IMR-90 (cell line): ENCODE measurements at regions not wholly inside any gene's neighbourhood (a gene's known extent, or its start where the extent isn't known, plus 50 kb on each side); places are given as distances from the start of the nearest gene placed in this dataset.
A peak's percentile ranks its signal among the peaks of the same experiment; 100 is the strongest.

Experiments
- ATAC-seq: fragments of 200-7000 bp; cut with Tn5 transposase; 2 replicates; pipeline ENCODE4 v1.9.1; 2020; ENCODE audit warnings: low read depth, mild to moderate bottlenecking, moderate library complexity
- BruUV-seq: library from RNA; stranded (reverse); fragments of 400-500 nt; replicated peaks from 2 replicates; lab custom pipeline; 2021; lab: Mats Ljungman, UMichigan
- CTCF ChIA-PET: fragments of 300-600 bp; formaldehyde crosslinking; extraction: SDS; loops from one replicate; lab custom pipeline; 2021; ENCODE audit warnings: antibody characterized with exemption; lab: Yijun Ruan, JAX
- POLR2A ChIA-PET: fragments of 300-600 bp; sonication (Branson Sonifier 250); formaldehyde crosslinking; loops from one replicate; lab custom pipeline; 2022; ENCODE audit warnings: antibody characterized with exemption; ENCODE audit not compliant: unreplicated experiment; lab: Charles Lee
- DNase-seq: peaks from one replicate; pipeline ENCODE4 v3.0.0; 2013
- H2AFZ ChIP-seq: replicated peaks from 2 replicates; pipeline ENCODE3; 2013; ENCODE audit warnings: low read length, mild to moderate bottlenecking; ENCODE audit not compliant: poor library complexity
- H2AK5ac ChIP-seq: 2 replicates; pipeline ENCODE4 v1.6.1; 2013; ENCODE audit warnings: low read depth, low read length, inconsistent platforms
- H2AK9ac ChIP-seq: replicated peaks from 2 replicates; pipeline ENCODE3; 2013; ENCODE audit warnings: mild to moderate bottlenecking, low read depth, low read length, moderate library complexity; ENCODE audit not compliant: poor library complexity
- H2BK120ac ChIP-seq: 2 replicates; pipeline ENCODE4 v1.6.1; 2013; ENCODE audit warnings: low read depth, low read length, inconsistent platforms
- H2BK15ac ChIP-seq: 3 replicates; pipeline ENCODE4 v1.6.1; 2013; ENCODE audit warnings: low read depth, low read length, inconsistent platforms
- H2BK20ac ChIP-seq: 2 replicates; pipeline ENCODE4 v1.6.1; 2013; ENCODE audit warnings: low read depth, mild to moderate bottlenecking, inconsistent platforms, low read length, moderate library complexity
- H2BK5ac ChIP-seq: 2 replicates; pipeline ENCODE4 v1.6.1; 2013; ENCODE audit warnings: mild to moderate bottlenecking, low read depth, low read length, inconsistent platforms; ENCODE audit not compliant: poor library complexity, severe bottlenecking
- H3K14ac ChIP-seq: replicated peaks from 2 replicates; pipeline ENCODE4 v1.6.1; 2013; ENCODE audit warnings: low read depth, low read length, inconsistent platforms
- H3K18ac ChIP-seq: 2 replicates; pipeline ENCODE4 v1.6.1; 2013; ENCODE audit warnings: low read depth, low read length, control low read depth
- H3K23ac ChIP-seq: 2 replicates; pipeline ENCODE4 v1.6.1; 2013; ENCODE audit warnings: low read depth, low read length, inconsistent platforms
- H3K27ac ChIP-seq: 2 replicates; pipeline ENCODE4 v1.5.1; 2013; ENCODE audit warnings: mild to moderate bottlenecking, control low read depth, low read length; ENCODE audit not compliant: insufficient read depth
- H3K27me3 ChIP-seq: 2 replicates; pipeline ENCODE4 v1.6.1; 2013; ENCODE audit warnings: low read length; ENCODE audit not compliant: control insufficient read depth, insufficient read depth
- H3K36me3 ChIP-seq: 2 replicates; pipeline ENCODE4 v1.6.1; 2013; ENCODE audit warnings: low read length, mixed read lengths; ENCODE audit not compliant: control insufficient read depth, insufficient read depth
- H3K4ac ChIP-seq: 2 replicates; pipeline ENCODE4 v1.6.1; 2013; ENCODE audit warnings: low read depth, low read length, inconsistent platforms
- H3K4me1 ChIP-seq: 2 replicates; pipeline ENCODE4 v1.6.1; 2013; ENCODE audit warnings: low read length, mixed read lengths; ENCODE audit not compliant: control insufficient read depth, insufficient read depth
- H3K4me2 ChIP-seq: 2 replicates; pipeline ENCODE4 v1.6.1; 2013; ENCODE audit warnings: low read depth, mild to moderate bottlenecking, control low read depth, low read length, moderate library complexity
- H3K4me3 ChIP-seq: 2 replicates; pipeline ENCODE4 v1.5.1; 2013; ENCODE audit warnings: low read depth, mild to moderate bottlenecking, control low read depth, low read length, moderate library complexity; ENCODE audit not compliant: insufficient read depth
- H3K56ac ChIP-seq: 2 replicates; pipeline ENCODE4 v1.6.1; 2013; ENCODE audit warnings: low read length, inconsistent platforms; ENCODE audit not compliant: insufficient read depth; ENCODE audit errors: extremely low read depth
- H3K79me1 ChIP-seq, 2 experiments: 2 replicates each; pipeline ENCODE4 v1.6.1; 2013; ENCODE audit warnings: low read length in 2 of 2, inconsistent platforms in 1 of 2, low read depth in 1 of 2
- H3K9ac ChIP-seq: 2 replicates; pipeline ENCODE4 v1.6.1; 2013; ENCODE audit warnings: low read depth, low read length, control low read depth
- H3K9me1 ChIP-seq: 2 replicates; pipeline ENCODE4 v1.6.1; 2013; ENCODE audit warnings: low read length, inconsistent platforms; ENCODE audit not compliant: insufficient read depth
- H3K9me3 ChIP-seq: 2 replicates; pipeline ENCODE4 v1.6.1; 2013; ENCODE audit warnings: low read length; ENCODE audit not compliant: control insufficient read depth, insufficient read depth
- H4K20me1 ChIP-seq: 2 replicates; pipeline ENCODE4 v1.6.1; 2013; ENCODE audit warnings: low read length, inconsistent platforms; ENCODE audit not compliant: insufficient read depth
- H4K5ac ChIP-seq: 2 replicates; pipeline ENCODE4 v1.6.1; 2013; ENCODE audit warnings: mild to moderate bottlenecking, low read depth, low read length, control low read depth
- H4K8ac ChIP-seq, 2 experiments: 2 replicates each; pipeline ENCODE4 v1.6.1; 2013; ENCODE audit warnings: low read depth in 2 of 2, low read length in 2 of 2, control low read depth in 1 of 2, inconsistent platforms in 1 of 2
- H4K91ac ChIP-seq: 2 replicates; pipeline ENCODE4 v1.6.1; 2013; ENCODE audit warnings: low read depth, low read length, inconsistent platforms; ENCODE audit not compliant: insufficient read depth
- BHLHE40 ChIP-seq: fragments of 150-350 bp; IDR thresholded peaks from 2 replicates; pipeline ENCODE4 v1.6.1; 2016; ENCODE audit warnings: mild to moderate bottlenecking, low read depth, low read length
- CEBPB ChIP-seq: IDR thresholded peaks from 2 replicates; pipeline ENCODE4 v1.6.1; 2012; ENCODE audit warnings: low read depth, low read length, improper control_type of control experiment
- MAFK ChIP-seq: IDR thresholded peaks from 2 replicates; pipeline ENCODE4 v1.6.1; 2012; ENCODE audit warnings: low read depth, low read length, improper control_type of control experiment
- POLR2A ChIP-seq: IDR thresholded peaks from 2 replicates; pipeline ENCODE4 v1.6.1; 2012; ENCODE audit warnings: mild to moderate bottlenecking, low read depth, low read length
- RCOR1 ChIP-seq: IDR thresholded peaks from 2 replicates; pipeline ENCODE4 v1.6.1; 2012; ENCODE audit warnings: mild to moderate bottlenecking, low read length, improper control_type of control experiment; ENCODE audit not compliant: insufficient replicate concordance
- SMC3 ChIP-seq: fragments of 150-350 bp; IDR thresholded peaks from 2 replicates; pipeline ENCODE4 v1.6.1; 2016; ENCODE audit warnings: low read depth, mild to moderate bottlenecking, antibody characterized with exemption, low read length, moderate library complexity
- WGBS, 2 experiments: methylation state at CpG; one replicate each; pipeline versions ENCODE4 v1.1.5 to v1.1.7; 2013; ENCODE audit warnings: missing lambda C conversion rate in 2 of 2; ENCODE audit not compliant: insufficient read length in 1 of 2; ENCODE audit errors: extremely low coverage in 2 of 2; 5-methylcytosine and 5-hydroxymethylcytosine counted together
- dilution Hi-C: fragments of 300-500 bp; cut with HindIII; formaldehyde crosslinking; loops from one replicate; pipeline ENCODE4 v1.14.3; 2018; ENCODE audit warnings: low sequenced_read_pairs; ENCODE audit not compliant: unreplicated experiment
- in situ Hi-C: fragments of 300-500 bp; cut with MboI; formaldehyde crosslinking; loops from 3 replicates; pipeline ENCODE4 v1.14.3; 2019; ENCODE audit warnings: low sequenced_read_pairs, inconsistent platforms, mixed read lengths
- intact Hi-C: fragments of 100-400 bp; cut with micrococcal nuclease; formaldehyde crosslinking; loops from 2 replicates; pipeline ENCODE4 v1.10.0; 2022
- TF ChIP-seq, protein P1 (sequence below): fragments of 150-350 bp; IDR thresholded peaks from 2 replicates; pipeline ENCODE4 v1.6.1; 2016; ENCODE audit warnings: low read depth, mild to moderate bottlenecking, low read length, moderate library complexity, borderline replicate concordance
- TF ChIP-seq, protein P2 (sequence below): conservative IDR thresholded peaks from 2 replicates; pipeline ENCODE4 v1.5.1; 2012; ENCODE audit warnings: mild to moderate bottlenecking, low read depth, low read length, improper control_type of control experiment

DNA sequence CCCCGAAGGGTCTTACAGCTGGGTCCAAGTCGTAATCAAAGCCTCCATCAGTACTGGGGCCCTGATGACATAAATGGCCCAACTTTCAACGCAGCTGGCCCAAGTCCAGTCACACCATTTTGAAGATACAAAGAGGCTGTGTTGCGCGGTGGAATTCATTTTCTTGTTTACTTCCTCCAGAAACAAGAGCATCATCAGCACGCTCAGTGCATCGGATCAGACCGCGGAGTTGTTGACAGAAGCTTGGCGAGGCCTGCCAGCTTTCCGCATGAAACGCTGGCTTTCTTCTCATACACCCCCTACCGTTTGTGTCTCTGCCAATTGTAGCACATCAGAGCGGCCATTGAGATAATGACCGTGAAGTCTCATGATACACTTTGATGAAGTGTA, 101.7 kb upstream of the SPATA31D4 start:
- Histone ChIP-seq H2BK5ac (no peak overlapping the region), H3K27me3 (no peaks in the 10 kb centered on the region), H2AK9ac (no peak overlapping the region), H3K14ac (no peak overlapping the region), H3K9ac (no peak overlapping the region), H3K4me3 (no peak overlapping the region), H3K18ac (peak overlapping the region; percentile 44; the same call in 1 of the 2 replicates), H2BK120ac (peak overlapping the region; percentile 30; the same call in 1 of the 2 replicates), H3K9me3 (no peaks in the 10 kb centered on the region), H4K5ac (peak overlapping the region; percentile 39), H4K91ac (no peak overlapping the region; the same call in 1 of the 2 replicates), H3K56ac (no peak overlapping the region), H3K27ac (no peak overlapping the region), H2BK15ac (no peak overlapping the region), H3K79me1 (no peaks in the 10 kb centered on the region), H2AK5ac (no peak overlapping the region; the same call in 1 of the 2 replicates), H3K4me1 (peaks cover 19% of the 10 kb centered on the region), H3K4me2 (no peak overlapping the region), H3K4ac (peak overlapping the region; percentile 6; the same call in 1 of the 2 replicates), H3K36me3 (no peaks in the 10 kb centered on the region), H4K8ac (no peak overlapping the region), H3K9me1 (peaks cover 2% of the 10 kb centered on the region), H3K23ac (no peak overlapping the region), H2BK20ac (peak overlapping the region; percentile 54; the same call in 1 of the 2 replicates), H4K20me1 (no peaks in the 10 kb centered on the region), H2AFZ (no peak overlapping the region)
- TF ChIP-seq, protein P1, sequence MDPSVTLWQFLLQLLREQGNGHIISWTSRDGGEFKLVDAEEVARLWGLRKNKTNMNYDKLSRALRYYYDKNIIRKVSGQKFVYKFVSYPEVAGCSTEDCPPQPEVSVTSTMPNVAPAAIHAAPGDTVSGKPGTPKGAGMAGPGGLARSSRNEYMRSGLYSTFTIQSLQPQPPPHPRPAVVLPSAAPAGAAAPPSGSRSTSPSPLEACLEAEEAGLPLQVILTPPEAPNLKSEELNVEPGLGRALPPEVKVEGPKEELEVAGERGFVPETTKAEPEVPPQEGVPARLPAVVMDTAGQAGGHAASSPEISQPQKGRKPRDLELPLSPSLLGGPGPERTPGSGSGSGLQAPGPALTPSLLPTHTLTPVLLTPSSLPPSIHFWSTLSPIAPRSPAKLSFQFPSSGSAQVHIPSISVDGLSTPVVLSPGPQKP = no peak
- TF ChIP-seq, protein P2, sequence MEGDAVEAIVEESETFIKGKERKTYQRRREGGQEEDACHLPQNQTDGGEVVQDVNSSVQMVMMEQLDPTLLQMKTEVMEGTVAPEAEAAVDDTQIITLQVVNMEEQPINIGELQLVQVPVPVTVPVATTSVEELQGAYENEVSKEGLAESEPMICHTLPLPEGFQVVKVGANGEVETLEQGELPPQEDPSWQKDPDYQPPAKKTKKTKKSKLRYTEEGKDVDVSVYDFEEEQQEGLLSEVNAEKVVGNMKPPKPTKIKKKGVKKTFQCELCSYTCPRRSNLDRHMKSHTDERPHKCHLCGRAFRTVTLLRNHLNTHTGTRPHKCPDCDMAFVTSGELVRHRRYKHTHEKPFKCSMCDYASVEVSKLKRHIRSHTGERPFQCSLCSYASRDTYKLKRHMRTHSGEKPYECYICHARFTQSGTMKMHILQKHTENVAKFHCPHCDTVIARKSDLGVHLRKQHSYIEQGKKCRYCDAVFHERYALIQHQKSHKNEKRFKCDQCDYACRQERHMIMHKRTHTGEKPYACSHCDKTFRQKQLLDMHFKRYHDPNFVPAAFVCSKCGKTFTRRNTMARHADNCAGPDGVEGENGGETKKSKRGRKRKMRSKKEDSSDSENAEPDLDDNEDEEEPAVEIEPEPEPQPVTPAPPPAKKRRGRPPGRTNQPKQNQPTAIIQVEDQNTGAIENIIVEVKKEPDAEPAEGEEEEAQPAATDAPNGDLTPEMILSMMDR = no peak
- TF ChIP-seq POLR2A (no peak), MAFK (no peak), CEBPB (no peak), RCOR1 (no peak), SMC3 (no peak), BHLHE40 (no peak)
- DNase-seq (peak; percentile 35), ATAC-seq (no peak)
- POLR2A ChIA-PET = no interaction called here
- CTCF ChIA-PET = no interaction called here
- dilution Hi-C loops = no loop called here
- in situ Hi-C loops = no loop called here
- no TSS peak for BruUV-seq
- intact Hi-C loops = no loop called here
- WGBS, 2 experiments = 47% methylated on average over 3 of the region's 15 CpGs; no CpG with 5 or more reads in 1 of the 2 experiments
